ENCODE measurements at regions not wholly inside any gene's neighbourhood (a gene's known extent, or its start where the extent isn't known, plus 50 kb on each side); places are given as distances from the start of the nearest gene placed in this dataset.
A peak's percentile ranks its signal among the peaks of the same experiment; 100 is the strongest.
"Not testable (repeated sequence)": the region's sequence is repeated elsewhere in the genome, so short reads cannot be mapped to it uniquely, and the experiment has no call there.

- no peak for DNase-seq
- Histone ChIP-seq H3K9me3 (no peaks in the 10 kb centered on the region), H3K36me3 (no peaks in the 10 kb centered on the region), H3K27me3 (no peaks in the 10 kb centered on the region), H3K4me1 (no peaks in the 10 kb centered on the region), H3K27ac (no peak overlapping the region), H3K4me3 (no peak overlapping the region)
- TF ChIP-seq POLR2A (IDR thresholded peaks at IDR 0.05) (no peak), CTCF (IDR thresholded peaks at IDR 0.05) (peak; percentile 15 to 71 (median 53))
- intact Hi-C loops (cut with DNase I) = no loop called here
Observed at GRCh38 chr14:59055439-59056045, 132.9 kb upstream of the DAAM1 start.

- no peak overlapping the region for H3K27ac ChIP-seq
- no peak overlapping the region for H3K4me3 ChIP-seq
- H3K36me3 ChIP-seq = no peaks in the 10 kb centered on the region
- H3K27me3 ChIP-seq = no peaks in the 10 kb centered on the region
- H3K9me3 ChIP-seq = no peaks in the 10 kb centered on the region
- intact Hi-C loops (cut with DNase I) = no loop called here
- no peaks in the 10 kb centered on the region for H3K4me1 ChIP-seq
- 59 to 63% methylated on average over 2 of the region's 2 CpGs for WGBS, 2 donors
- DNase-seq = no peak
- TF ChIP-seq CTCF (IDR thresholded peaks at IDR 0.05) (no peak), POLR2A (IDR thresholded peaks at IDR 0.05) (no peak)
Observed at GRCh38 chr14:59057551-59057950, 130.9 kb upstream of the DAAM1 start.

GRCh38 chr14:59058776-59059175 lies 129.7 kb upstream of the DAAM1 start:
- H3K36me3 ChIP-seq; H3K9me3 ChIP-seq; H3K4me1 ChIP-seq; intact Hi-C loops (cut with DNase I); DNase-seq; H3K4me3 ChIP-seq; H3K27me3 ChIP-seq; H3K27ac ChIP-seq: not testable (repeated sequence)
- 67% methylated on average over 1 of the region's 30 CpGs; no CpG with 5 or more reads in 1 of the 2 donors for WGBS, 2 donors

GRCh38 chr14:59060841-59061240 lies 127.6 kb upstream of the DAAM1 start:
- DNase-seq = no peak
- Histone ChIP-seq H3K27ac (no peak overlapping the region), H3K27me3 (no peaks in the 10 kb centered on the region), H3K4me1 (no peaks in the 10 kb centered on the region), H3K4me3 (no peak overlapping the region), H3K9me3 (peaks cover 0 to 7% (median 6%) of the 10 kb centered on the region in 3 donors), H3K36me3 (no peaks in the 10 kb centered on the region)
- intact Hi-C loops (cut with DNase I) = no loop called here
- 89 to 96% methylated on average over 3 of the region's 3 CpGs for WGBS, 2 donors
- TF ChIP-seq CTCF (IDR thresholded peaks at IDR 0.05) (no peak), POLR2A (IDR thresholded peaks at IDR 0.05) (no peak)

- no peaks in the 10 kb centered on the region for H3K4me1 ChIP-seq
- intact Hi-C loops (cut with DNase I) = no loop called here
- 47 to 97% methylated on average over 3 of the region's 3 CpGs for WGBS, 2 donors
- no peak overlapping the region for H3K4me3 ChIP-seq
- no peaks in the 10 kb centered on the region for H3K36me3 ChIP-seq
- H3K9me3 ChIP-seq = peaks cover 0 to 7% (median 6%) of the 10 kb centered on the region in 3 donors
- no peaks in the 10 kb centered on the region for H3K27me3 ChIP-seq
- no peak for TF ChIP-seq CTCF (IDR thresholded peaks at IDR 0.05)
- no peak for TF ChIP-seq POLR2A (IDR thresholded peaks at IDR 0.05)
- DNase-seq = no peak
- no peak overlapping the region for H3K27ac ChIP-seq
Observed at GRCh38 chr14:59061292-59061691, 127.2 kb upstream of the DAAM1 start.

- no peak overlapping the region for H3K4me3 ChIP-seq
- no peak overlapping the region for H3K27ac ChIP-seq
- no peak for DNase-seq
- H3K27me3 ChIP-seq = no peaks in the 10 kb centered on the region
- peaks cover 0 to 7% (median 6%) of the 10 kb centered on the region in 3 donors for H3K9me3 ChIP-seq
- intact Hi-C loops (cut with DNase I) = no loop called here
- H3K36me3 ChIP-seq = no peaks in the 10 kb centered on the region
- 58 to 72% methylated on average over 2 of the region's 2 CpGs for WGBS, 2 donors
- H3K4me1 ChIP-seq = peaks cover 0 to 8% (median 4%) of the 10 kb centered on the region in 3 donors
- TF ChIP-seq POLR2A (IDR thresholded peaks at IDR 0.05) = no peak
- TF ChIP-seq CTCF (IDR thresholded peaks at IDR 0.05) = no peak
Observed at GRCh38 chr14:59063259-59063658, 125.2 kb upstream of the DAAM1 start.
